OCI-LY1 (cell line): ENCODE measurements at regions not wholly inside any gene's neighbourhood (a gene's known extent, or its start where the extent isn't known, plus 50 kb on each side); places are given as distances from the start of the nearest gene placed in this dataset.

ENCODE experiments used
- H2AFZ ChIP-seq: fragments of 200-600 bp; sonication (generic), shearing (Covaris generic); 2 replicates; pipeline ENCODE4 v1.6.0; 2014; ENCODE audit warnings: antibody characterized with exemption, mild to moderate bottlenecking, low read length
- H3F3A ChIP-seq: fragments of 200-600 bp; sonication (generic), shearing (Covaris generic); 2 replicates; pipeline ENCODE4 v1.6.0; 2014; ENCODE audit warnings: mild to moderate bottlenecking, antibody characterized with exemption, low read length, moderate library complexity; ENCODE audit not compliant: insufficient read depth
- H3K27ac ChIP-seq: fragments of 200-600 bp; sonication (generic); 2 replicates; pipeline ENCODE4 v1.5.1; 2014; ENCODE audit warnings: low read length, mixed run types, mild to moderate bottlenecking, low read depth; ENCODE audit not compliant: poor library complexity, severe bottlenecking
- H3K27me3 ChIP-seq: fragments of 200-600 bp; sonication (generic); 2 replicates; pipeline ENCODE4 v1.6.0; 2014; ENCODE audit warnings: antibody characterized with exemption, mild to moderate bottlenecking, low read length, moderate library complexity; ENCODE audit not compliant: insufficient read depth
- H3K36me3 ChIP-seq: fragments of 200-600 bp; sonication (generic); 2 replicates; pipeline ENCODE4 v1.6.1; 2014; ENCODE audit warnings: mild to moderate bottlenecking, antibody characterized with exemption, low read length, moderate library complexity, mixed read lengths; ENCODE audit not compliant: insufficient read depth
- H3K4me1 ChIP-seq: fragments of 200-600 bp; sonication (generic); 2 replicates; pipeline ENCODE4 v1.5.1; 2014; ENCODE audit warnings: mild to moderate bottlenecking, low read length, moderate library complexity; ENCODE audit not compliant: insufficient read depth, severe bottlenecking
- H3K4me2 ChIP-seq: fragments of 200-600 bp; sonication (generic), shearing (Covaris generic); 2 replicates; pipeline ENCODE4 v1.6.1; 2014; ENCODE audit warnings: low read length
- H3K4me3 ChIP-seq: fragments of 200-600 bp; sonication (generic); 2 replicates; pipeline ENCODE4 v1.5.1; 2014; ENCODE audit warnings: low read length, low read depth, mild to moderate bottlenecking, mixed read lengths; ENCODE audit not compliant: poor library complexity, severe bottlenecking
- H3K79me2 ChIP-seq: fragments of 200-600 bp; shearing (Covaris generic); 2 replicates; pipeline ENCODE4 v1.6.1; 2016; ENCODE audit warnings: mixed run types, low read length, mixed read lengths; ENCODE audit not compliant: insufficient read depth
- H3K9ac ChIP-seq: fragments of 200-600 bp; sonication (generic), shearing (Covaris generic); 2 replicates; pipeline ENCODE4 v1.6.1; 2014; ENCODE audit warnings: mild to moderate bottlenecking, low read length, mixed read lengths
- H3K9me2 ChIP-seq: fragments of 200-600 bp; sonication (generic), shearing (Covaris generic); 2 replicates; pipeline ENCODE4 v1.6.1; 2014; ENCODE audit warnings: low read depth, mild to moderate bottlenecking, low read length, mixed read lengths
- H3K9me3 ChIP-seq: fragments of 200-600 bp; shearing (Covaris generic); 2 replicates; pipeline ENCODE4 v1.6.1; 2014; ENCODE audit warnings: low read length, mixed read lengths
- H4K20me1 ChIP-seq: fragments of 200-600 bp; sonication (generic), shearing (Covaris generic); 2 replicates; pipeline ENCODE4 v1.6.0; 2016; ENCODE audit warnings: mild to moderate bottlenecking, low read length; ENCODE audit not compliant: insufficient read depth
- CTCF ChIP-seq: fragments of 200-600 bp; sonication (generic), shearing (Covaris generic); IDR thresholded peaks from 2 replicates; pipeline ENCODE4 v1.5.1; 2017; ENCODE audit warnings: mild to moderate bottlenecking, antibody characterized with exemption, low read length, moderate library complexity, mixed read lengths
- EZH2 ChIP-seq: fragments of 200-600 bp; sonication (generic), shearing (Covaris generic); IDR thresholded peaks from 2 replicates; pipeline ENCODE4 v1.8.0; 2017; ENCODE audit warnings: borderline replicate concordance, mixed run types, mild to moderate bottlenecking, antibody characterized with exemption, low read length, moderate library complexity, mixed read lengths

- H3K9me2 ChIP-seq = no peaks in the 10 kb centered on the region
- no peaks in the 10 kb centered on the region for H4K20me1 ChIP-seq
- no peaks in the 10 kb centered on the region for H3K4me1 ChIP-seq
- H2AFZ ChIP-seq = no peak overlapping the region
- no peaks in the 10 kb centered on the region for H3K36me3 ChIP-seq
- TF ChIP-seq CTCF = no peak
- TF ChIP-seq EZH2 = no peak
- no peaks in the 10 kb centered on the region for H3F3A ChIP-seq
- no peaks in the 10 kb centered on the region for H3K79me2 ChIP-seq
- H3K4me3 ChIP-seq = no peak overlapping the region
- H3K27ac ChIP-seq = no peak overlapping the region
- H3K4me2 ChIP-seq = no peak overlapping the region
- no peak overlapping the region for H3K9ac ChIP-seq
- H3K27me3 ChIP-seq = no peaks in the 10 kb centered on the region
- peaks cover 4% of the 10 kb centered on the region; the same call in 1 of the 2 replicates for H3K9me3 ChIP-seq
Observed at GRCh38 chr6:169372589-169372988, 118.9 kb upstream of the THBS2 start.

GRCh38 chr6:169371344-169372127 lies 117.9 kb upstream of the THBS2 start:
- Histone ChIP-seq H3K36me3 (no peaks in the 10 kb centered on the region), H3K9ac (no peak overlapping the region), H3K27me3 (no peaks in the 10 kb centered on the region), H3K4me2 (no peak overlapping the region), H3K9me2 (no peaks in the 10 kb centered on the region), H3K4me1 (no peaks in the 10 kb centered on the region), H3F3A (no peaks in the 10 kb centered on the region), H3K79me2 (no peaks in the 10 kb centered on the region), H3K9me3 (peaks cover 4% of the 10 kb centered on the region; the same call in 1 of the 2 replicates), H2AFZ (no peak overlapping the region), H3K4me3 (no peak overlapping the region), H3K27ac (no peak overlapping the region), H4K20me1 (no peaks in the 10 kb centered on the region)
- TF ChIP-seq CTCF (no peak), EZH2 (no peak)

- Histone ChIP-seq H2AFZ (no peak overlapping the region), H4K20me1 (no peaks in the 10 kb centered on the region), H3K27ac (no peak overlapping the region), H3K36me3 (no peaks in the 10 kb centered on the region), H3K9ac (no peak overlapping the region), H3K4me3 (no peak overlapping the region), H3F3A (no peaks in the 10 kb centered on the region), H3K4me2 (no peak overlapping the region), H3K4me1 (no peaks in the 10 kb centered on the region), H3K9me3 (peaks cover 3% of the 10 kb centered on the region; the same call in 1 of the 2 replicates), H3K9me2 (no peaks in the 10 kb centered on the region), H3K79me2 (no peaks in the 10 kb centered on the region), H3K27me3 (no peaks in the 10 kb centered on the region)
- TF ChIP-seq EZH2 = no peak
- TF ChIP-seq CTCF = no peak
Observed at GRCh38 chr6:169370666-169371343, 117.2 kb upstream of the THBS2 start.
